HG03575 (cell line): ENCODE measurements at regions not wholly inside any gene's neighbourhood (a gene's known extent, or its start where the extent isn't known, plus 50 kb on each side); places are given as distances from the start of the nearest gene placed in this dataset.
"Not testable (repeated sequence)": the region's sequence is repeated elsewhere in the genome, so short reads cannot be mapped to it uniquely, and the experiment has no call there.

Source experiments
- ATAC-seq: cut with Tn5 transposase; IDR thresholded peaks from one replicate; pipeline ENCODE4 v1.9.1; 2021; ENCODE audit not compliant: unreplicated experiment, insufficient number of reproducible peaks, low FRiP score; ENCODE audit errors: extremely low read depth

DNA sequence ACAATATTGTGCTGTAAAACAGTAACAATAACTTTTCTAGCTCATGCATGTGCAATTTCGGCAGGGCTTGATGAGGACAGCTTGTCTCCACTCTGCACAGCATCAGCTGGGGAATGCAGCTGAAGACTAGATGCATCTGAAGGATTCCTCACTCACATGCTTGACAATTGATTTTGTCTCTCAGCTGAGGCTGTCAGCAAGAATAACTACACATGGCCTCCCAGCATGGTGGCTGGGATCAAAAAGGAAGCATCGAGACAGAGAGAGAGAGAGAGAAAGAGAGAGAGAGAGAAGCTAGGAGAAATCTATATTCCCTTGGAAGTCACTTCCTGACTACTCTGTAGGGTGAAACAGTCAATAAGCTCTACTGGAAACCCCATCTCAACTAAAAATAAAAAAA, 487.1 kb downstream of the PLOD2 start:
- ATAC-seq = no peak

DNA sequence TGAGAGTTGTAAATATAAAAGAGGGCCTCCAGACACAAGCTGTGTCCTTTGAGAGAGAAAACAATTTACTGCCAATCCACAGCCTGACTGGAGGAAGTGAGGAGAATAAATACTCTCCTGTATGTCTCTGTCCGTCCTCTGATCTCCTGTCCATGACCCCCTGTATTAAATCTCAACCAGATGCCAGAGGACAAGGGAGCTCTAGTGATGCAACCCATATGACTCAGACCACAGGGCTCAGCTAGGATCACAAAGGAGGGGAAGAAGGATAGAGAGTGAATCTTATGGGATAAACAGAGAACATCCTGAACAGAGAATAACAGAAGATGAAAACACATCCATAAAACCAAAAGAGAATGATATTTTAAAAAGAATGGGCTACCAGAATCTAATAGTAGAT, 482.6 kb downstream of the PLOD2 start:
- no peak for ATAC-seq

DNA sequence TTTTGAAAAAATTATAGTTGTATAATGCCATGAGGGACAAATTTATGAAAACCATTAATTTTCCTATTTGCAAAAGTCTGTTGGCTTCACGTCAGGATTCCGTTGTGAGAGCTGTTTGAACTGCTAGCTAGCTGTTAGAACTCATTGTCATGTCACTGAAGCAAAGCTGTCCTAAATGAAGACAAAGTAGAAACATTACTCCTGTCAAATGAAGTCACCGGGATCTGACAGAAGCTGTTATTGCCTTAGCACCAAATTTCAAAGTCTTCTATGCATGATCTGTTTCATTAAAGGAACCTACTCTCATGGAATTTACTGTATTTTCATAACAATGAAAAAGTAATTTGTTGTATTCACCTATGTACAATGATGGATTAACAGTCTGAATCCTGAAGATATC, 479.8 kb downstream of the PLOD2 start:
- no peak for ATAC-seq

DNA sequence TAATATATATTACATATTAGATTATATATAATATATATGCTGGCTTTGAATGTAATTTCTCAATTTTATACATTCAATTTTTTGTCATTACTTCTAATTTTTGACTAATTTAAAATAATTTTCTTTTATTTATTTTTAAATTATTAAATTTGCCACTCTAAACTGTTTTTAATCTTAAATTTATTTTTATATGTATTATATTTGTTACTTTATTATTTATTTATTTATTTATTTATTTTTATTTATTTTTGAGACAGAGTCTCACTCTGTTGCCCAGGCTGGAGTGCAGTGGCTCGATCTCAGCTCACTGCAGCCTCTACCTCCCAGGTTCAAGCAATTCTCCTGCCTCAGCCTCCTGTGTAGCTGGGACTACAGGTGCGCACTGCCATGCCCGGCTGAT, 473.0 kb downstream of the PLOD2 start:
- not testable (repeated sequence) for ATAC-seq

- ATAC-seq = no peak
Observed at GRCh38 chr3:145692751-145693150, 468.2 kb downstream of the PLOD2 start.

- ATAC-seq = no peak
Observed at GRCh38 chr3:145696011-145696410, 465.0 kb downstream of the PLOD2 start.

DNA sequence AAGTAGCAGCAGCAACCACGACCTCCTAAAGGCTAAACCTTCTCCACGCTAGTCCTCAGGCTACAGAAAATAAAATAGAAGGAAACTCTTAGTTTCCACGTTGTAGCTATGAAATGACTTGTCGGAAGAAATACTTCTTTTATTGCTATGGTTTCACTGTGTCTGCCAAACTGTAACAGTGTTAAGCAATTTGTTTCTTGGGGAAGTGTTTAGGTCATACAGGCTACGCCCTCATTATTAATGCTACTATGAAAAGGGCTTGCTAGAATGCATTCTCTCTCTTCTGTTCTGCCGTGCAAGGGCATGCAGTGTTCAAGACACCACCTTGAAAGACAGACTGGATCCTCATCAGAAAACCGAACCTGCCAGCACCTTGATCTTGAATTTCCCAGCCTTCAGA, 462.7 kb downstream of the PLOD2 start:
- no peak for ATAC-seq

DNA sequence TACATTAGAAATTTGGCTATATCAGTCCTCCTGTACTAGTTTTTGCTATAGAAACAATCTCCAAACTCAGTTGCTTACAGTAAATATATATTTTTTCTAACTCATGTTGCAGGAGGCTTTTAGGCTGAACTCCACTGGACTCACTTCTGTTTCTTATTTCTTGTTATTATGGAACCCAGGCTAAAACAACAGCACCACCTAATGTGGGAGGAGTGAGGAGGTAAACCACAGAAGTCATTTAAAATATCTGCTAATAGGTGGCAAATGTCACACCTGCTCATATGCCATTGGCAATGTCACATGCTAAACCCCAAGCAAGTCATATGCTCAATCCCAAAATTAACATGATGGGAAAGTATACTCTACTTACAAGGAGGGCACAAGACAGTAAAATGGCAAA, 462.2 kb downstream of the PLOD2 start:
- ATAC-seq = no peak

- no peak for ATAC-seq
Observed at GRCh38 chr3:145704020-145704419, 457.0 kb downstream of the PLOD2 start.

- ATAC-seq = not testable (repeated sequence)
Observed at GRCh38 chr3:145709779-145710178, 451.2 kb downstream of the PLOD2 start.

- ATAC-seq = no peak
Observed at GRCh38 chr3:145716519-145716918, 444.5 kb downstream of the PLOD2 start.

GRCh38 chr3:145719114-145719513, 441.9 kb downstream of the PLOD2 start:
- no peak for ATAC-seq

GRCh38 chr3:145721273-145721805, 439.6 kb downstream of the PLOD2 start:
- no peak for ATAC-seq

GRCh38 chr3:145721815-145722214, 439.2 kb downstream of the PLOD2 start:
- no peak for ATAC-seq

DNA sequence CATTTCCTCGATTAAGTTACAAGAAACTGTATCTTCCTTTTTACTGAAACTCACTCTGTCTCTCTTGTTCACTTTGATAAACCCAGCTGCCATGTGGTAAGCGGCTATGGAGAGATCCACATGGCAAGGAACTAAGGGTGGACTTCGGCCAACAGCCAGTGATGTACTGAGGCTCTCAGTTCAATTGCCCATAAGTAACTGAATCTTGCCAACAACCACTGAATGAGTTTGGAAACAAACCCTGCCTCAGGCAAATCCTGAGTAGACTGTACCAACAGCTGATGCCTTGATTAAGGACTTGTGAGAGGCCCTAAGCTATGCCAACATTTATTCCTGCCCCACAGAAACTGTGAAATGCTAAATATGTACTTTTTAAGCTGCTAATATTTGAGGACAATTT, 433.5 kb downstream of the PLOD2 start:
- no peak for ATAC-seq

GRCh38 chr3:145735631-145736030, 425.4 kb downstream of the PLOD2 start:
- ATAC-seq = no peak

DNA sequence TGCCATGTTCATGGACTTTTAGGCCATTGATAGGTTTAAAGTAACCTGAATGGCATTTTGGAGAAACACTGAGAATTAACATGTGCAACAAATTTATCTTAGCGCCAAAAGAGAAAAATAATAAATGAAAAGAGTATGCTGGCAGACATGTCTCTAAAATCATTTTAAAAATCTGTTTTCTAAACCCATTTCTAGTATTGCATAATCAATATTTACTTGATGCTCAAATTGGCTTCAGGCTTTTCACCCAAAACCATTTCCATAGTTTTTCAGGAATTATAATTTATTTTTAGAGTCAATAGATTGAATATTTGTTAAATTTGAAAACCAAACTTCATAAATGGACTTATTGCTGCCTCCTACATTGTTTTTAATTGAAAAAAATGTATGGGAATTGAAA, 423.0 kb downstream of the PLOD2 start:
- no peak for ATAC-seq

- no peak for ATAC-seq
Observed at GRCh38 chr3:145739926-145740325, 421.1 kb downstream of the PLOD2 start.

DNA sequence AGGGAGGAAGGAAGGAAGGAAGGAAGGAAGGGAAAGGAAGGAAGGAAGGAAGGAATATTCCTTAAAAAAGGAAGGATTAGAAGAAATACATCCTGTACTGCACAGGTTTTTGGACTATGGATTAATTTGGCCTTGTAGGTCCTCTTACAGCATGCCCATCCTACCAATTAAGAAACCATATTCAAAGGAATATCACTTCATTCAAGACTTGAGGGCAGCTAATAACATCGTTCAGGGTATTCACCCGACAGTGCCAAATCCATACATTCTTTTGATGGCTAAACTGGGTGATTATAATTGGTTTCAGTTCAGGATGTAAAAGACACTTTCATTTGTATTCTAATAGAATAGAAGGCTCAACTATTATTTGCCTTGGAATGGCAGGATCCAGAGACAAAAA, 410.3 kb downstream of the PLOD2 start:
- no peak for ATAC-seq

- ATAC-seq = no peak
Observed at GRCh38 chr3:145752576-145752975, 408.4 kb downstream of the PLOD2 start.

DNA sequence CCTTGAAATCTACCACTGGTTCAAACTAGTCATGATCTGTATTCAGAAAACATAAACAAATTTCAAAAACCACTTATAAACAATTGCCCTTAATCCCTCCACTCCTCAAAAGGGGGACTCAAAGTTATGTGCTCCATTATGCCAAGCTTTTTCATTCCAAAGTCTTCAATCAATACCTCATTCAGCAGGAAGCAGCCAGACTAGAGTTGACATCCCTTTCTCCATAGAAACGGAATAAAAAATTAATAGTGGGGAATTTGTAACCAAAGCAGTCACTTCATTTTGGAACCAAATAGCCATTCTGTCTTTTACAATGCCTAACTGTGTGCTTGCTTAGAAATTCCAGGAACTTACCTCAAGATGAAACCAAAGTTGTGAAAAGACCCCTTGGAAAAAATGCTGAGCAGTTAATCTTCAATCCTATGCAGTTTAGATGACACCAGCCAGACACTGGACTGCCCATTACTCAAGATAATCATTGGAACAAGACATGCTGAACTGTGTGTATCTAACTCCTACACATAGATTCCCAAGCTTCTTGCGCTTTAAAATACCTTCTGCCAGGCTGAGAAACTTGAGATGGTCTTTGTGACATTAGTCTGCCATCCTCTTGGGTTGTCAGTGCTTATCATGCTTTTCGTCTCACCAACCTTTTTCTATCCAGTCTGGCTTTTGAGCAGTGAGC, 406.2 kb downstream of the PLOD2 start:
- no peak for ATAC-seq
